GM18909 (cell line): ENCODE measurements at regions not wholly inside any gene's neighbourhood (a gene's known extent, or its start where the extent isn't known, plus 50 kb on each side); places are given as distances from the start of the nearest gene placed in this dataset.

Experiments used
- ATAC-seq: cut with Tn5 transposase; IDR thresholded peaks from one replicate; pipeline ENCODE4 v1.9.1; 2021; ENCODE audit warnings: mild to moderate bottlenecking; ENCODE audit not compliant: unreplicated experiment, poor library complexity

DNA sequence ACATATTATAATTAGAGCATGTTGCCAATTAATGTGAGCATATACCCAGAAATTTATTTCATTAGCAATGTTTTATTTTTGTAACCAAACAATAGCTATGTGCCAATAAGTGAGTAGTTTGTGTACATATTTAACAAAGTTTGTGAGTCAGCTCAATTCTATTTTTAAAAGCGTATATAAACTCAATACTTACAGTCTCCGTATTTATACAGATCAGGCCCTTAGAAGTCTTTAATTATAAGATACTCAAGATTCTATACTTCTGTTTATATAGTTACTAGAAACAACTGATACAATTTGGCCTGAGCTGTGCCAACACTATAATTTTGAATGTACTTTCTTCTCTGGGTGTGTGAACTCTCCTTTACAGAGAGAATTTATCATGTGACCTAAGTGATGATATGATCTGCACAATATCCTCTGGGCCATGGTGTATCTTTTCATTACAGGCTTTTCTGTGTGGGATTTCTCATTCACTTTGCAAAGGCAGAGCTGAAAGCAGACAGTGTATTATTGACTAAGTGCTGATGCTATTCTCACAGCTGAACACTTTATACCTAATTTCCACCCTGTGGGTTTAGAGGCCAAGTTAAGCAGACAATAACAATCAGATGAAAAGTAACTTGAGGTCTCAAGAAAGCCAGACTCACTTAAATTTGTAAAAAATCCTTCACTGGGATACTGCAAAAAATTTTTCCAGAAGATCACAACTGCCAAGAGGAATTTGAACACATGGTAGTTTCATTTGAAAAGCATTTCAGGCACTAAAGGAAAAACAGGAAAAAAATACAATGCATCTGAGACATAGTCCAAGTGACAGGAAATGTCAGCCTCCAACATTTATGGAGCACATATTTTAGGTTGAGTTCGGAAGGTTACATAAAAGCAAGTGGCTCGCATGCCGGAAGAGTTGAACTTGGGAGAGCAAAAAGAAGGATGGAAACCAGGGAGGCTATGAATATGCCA lies 277.9 kb upstream of the SEMA6D start:
- no peak for ATAC-seq

DNA sequence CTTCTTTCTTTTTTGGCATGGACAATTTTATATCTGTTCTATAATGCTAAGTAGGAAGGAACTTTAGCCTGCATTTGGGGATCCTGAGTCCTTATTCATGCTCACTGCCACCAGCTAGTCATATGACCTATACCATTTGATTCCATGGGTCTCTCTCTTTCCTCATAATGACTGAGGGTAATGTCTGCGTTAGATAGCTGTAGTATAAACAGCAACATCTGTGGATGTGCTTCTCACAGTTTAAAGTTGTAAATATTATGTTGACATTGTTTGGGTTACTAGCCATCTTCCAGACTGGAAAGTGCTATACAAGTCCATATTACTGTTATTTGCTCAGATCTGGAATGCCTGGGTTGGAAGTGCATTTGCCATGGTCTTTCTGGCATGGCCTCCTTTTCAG lies 274.9 kb upstream of the SEMA6D start:
- no peak for ATAC-seq

DNA sequence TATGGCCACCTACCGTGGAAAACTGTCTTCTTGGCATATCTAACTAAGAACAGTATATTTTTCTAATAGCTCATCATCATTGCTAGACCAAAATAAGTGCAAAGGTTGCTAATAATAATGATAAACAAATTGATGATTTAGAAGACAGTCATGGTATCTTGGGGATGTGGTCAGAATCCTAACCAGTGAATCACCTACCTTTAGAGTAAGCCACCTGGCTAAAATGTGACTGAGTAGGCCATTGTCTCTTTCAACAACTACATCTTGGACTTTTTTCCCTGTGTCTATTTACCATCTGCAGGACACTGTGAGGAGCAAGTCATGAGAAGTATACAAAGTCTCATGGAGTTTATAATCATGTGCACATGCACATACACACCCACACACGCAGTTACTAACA lies 273.5 kb upstream of the SEMA6D start:
- no peak for ATAC-seq

DNA sequence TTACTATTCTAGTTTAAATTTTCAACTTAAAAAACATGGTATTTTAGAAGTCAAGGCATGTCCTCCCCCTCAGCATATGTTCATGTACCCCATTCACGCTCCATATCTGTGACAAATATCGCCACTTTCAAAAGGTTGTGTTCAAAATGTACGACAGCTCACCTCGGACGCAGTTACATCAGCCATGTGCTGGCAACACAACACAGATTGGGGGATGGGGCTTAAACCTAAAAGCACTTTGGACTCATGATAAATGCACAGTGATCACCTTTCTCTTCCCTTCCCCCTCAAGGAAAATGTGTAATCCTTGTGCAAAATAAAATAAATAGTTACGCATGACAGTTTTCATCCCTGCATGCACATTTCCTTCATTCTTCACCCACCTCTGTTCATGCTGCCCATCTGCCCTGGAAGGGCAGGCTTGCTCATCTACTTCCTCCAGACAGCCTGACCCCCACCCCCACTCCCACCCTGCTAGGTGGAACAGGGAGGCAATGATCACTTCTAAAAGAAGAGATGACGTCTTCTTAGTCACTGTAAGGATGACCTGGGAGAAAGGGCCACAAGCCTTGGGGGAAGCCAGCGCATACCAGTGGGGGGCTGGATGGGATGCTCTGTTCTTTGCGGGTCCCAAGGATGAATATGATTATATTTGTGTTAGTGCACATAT lies 271.4 kb upstream of the SEMA6D start:
- no peak for ATAC-seq

DNA sequence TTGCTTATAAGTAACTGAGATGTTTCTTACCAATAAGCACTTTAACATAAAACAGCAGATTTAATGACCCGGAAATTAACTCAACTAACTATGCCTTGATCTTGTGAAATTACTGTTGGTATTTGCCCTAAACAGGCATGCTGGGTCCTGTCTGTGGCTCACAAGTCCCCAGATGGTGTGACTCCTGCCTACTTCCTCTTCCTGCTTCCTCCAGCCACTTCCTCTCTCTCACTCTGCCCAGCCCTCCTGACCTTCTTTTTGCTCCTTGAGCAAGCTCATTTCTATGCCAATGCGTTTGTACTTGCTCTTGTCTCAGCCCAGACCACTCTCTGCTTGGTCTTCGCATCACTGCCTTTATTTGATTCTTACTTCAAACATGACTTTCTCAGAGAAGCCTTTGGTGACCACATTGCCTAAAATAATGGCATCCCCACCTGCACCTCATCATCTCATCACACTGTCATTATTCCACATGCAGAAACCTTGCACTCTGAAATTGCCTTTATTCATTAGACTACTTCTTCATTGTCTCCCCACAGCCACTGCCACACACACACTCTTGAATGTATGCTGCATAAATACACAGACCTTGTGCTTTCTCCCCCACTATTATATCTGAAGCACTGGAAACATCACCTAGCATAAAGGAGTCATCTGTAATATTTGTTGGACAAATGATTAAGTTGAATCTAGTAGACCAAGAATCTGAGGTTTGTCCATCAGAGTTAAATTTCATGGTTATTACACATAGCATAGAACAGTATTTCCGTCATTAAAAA lies 256.3 kb upstream of the SEMA6D start:
- ATAC-seq, result no peak

DNA sequence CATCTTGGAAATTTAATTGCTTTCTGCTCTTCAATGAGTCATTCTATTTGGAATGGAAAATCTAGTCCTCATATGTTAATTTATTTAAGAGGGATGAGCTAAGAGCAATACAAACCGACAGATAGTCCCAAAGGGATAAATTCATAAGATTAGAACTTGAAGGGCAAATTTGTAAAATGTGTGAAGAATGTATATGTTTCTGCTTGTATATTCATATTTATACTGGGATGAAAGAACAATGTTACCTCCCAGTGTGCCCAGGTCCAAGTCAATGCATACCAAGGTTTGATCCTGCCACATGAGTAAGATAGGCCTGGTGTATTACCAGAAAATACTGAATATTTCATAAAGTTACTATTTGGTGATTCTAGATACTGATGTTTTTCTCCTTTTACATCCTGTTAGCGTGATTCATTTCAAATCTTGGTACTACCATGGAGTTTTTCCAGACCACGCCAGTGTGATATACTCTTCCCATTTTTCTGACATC lies 255.6 kb upstream of the SEMA6D start:
- no peak for ATAC-seq

DNA sequence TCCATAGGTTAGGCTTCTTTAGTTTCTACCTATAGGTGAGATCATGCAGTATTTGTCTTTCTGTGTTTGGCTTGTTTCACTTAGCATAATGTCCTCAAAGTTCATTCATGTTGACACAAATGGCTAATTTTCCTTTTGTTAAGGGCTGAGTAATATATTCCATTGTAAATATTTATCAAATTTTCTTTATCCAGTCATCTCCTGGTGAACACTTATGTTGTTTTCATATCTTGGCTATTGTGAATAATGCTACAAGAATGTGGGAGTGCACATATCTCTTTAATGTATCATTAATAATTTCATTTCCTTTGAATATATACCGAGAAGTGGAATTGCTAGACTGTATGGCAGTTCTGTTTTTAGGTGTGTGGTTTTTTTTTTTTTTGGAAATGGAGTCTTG lies 250.9 kb upstream of the SEMA6D start:
- ATAC-seq, result no peak

DNA sequence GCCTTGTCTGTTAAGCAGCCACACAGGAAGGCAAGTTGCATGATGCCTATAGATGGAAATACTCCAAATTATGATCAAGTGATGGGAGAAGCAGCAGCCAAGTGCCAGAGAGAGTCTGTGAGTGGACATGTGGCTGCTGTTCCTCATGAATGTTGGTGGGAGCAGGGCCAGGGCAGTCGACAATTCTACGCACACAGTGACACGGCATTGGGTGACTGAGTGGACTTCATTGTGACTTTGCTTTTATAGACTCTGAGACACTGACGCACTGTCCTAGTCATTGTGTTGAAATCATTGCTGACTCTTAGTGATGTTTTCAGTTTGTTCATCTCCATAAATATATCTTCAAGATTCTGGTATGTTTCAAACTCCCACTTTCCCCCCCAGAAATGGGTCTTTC lies 246.3 kb upstream of the SEMA6D start:
- no peak for ATAC-seq

DNA sequence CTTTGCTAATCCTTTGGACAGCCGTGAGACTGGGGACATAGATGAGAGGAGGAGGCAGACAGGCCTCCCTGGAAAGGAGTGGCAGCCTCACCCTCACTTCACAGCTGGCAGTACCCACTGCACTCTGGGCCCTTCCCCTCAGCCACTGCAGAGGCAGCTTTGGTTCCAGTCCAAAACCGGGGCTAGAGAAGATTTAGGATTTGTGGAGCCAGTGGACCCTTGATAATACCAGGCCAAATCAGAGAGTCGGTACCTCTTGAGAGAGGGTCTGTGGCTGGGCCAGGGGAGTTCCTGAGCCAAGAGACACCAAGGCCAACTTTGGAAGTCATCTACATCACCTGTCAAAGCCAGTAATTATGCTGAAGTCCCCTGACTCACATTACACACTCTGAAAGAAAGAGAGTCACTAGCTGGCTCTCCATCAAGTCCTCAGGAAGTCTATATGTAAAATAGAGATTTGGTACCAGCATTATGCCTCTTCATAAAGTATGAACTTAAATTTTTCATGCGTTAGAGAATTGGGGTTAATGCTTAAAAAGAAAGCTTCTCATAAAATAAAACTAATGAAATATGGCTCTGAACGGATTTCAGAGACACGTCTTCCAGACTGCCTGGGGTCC lies 244.1 kb upstream of the SEMA6D start:
- no peak for ATAC-seq

DNA sequence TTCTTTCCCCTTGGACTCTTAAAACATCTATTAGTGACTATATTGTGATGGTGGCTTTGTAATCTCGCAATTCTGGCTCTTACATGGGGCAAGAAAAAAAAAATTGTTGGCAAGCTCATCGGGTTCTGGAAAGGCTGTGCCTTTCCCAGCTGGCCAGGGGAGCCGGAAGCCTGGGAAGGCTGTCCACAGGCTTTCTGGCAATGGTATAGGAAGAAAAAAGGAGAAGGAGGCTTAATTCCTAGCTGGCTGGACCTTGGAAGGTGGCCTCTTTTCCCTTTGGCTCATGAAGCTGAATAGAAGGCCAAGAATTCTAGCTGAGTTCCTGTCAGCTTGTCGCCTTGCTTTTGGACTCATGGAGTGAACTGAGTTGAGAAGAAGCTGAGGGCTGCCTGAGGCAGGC lies 243.5 kb upstream of the SEMA6D start:
- no peak for ATAC-seq

DNA sequence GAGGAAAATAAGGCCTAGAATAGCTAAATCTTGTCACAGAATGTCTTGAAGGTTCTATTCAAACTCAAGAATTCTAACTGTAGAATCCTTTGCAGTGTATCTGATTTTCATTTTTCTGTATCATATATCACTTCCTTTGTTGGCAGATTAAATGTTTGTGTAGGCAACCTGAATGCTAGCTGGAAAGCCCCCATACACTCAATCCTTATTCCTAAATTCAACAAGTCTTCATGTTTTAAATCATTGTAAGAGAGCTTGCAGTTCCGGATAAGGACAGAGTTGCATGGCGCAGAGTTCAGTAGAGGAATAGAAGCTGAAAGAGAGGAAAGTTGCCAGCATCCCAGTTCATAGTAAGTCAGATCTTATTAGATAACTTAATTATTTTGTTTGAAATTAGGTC lies 242.0 kb upstream of the SEMA6D start:
- no peak for ATAC-seq

DNA sequence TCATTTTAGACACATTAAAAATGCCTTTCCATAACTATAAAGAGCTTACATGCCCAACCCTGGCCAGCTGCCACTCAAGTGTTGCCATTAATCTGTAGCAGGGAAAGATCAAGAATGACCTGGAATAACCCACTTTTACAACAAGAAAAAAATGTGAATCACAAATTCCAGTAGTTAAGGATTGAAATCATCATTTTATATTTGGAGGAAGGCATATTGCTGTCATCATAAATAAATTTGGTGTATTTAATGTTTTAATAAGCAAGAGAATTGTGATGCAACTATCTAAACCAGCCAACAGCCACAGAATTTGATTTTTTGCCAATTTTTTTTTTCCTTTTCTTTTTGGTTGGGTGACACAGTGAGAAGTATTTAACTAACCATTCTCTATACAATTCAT lies 240.0 kb upstream of the SEMA6D start:
- ATAC-seq, result no peak

DNA sequence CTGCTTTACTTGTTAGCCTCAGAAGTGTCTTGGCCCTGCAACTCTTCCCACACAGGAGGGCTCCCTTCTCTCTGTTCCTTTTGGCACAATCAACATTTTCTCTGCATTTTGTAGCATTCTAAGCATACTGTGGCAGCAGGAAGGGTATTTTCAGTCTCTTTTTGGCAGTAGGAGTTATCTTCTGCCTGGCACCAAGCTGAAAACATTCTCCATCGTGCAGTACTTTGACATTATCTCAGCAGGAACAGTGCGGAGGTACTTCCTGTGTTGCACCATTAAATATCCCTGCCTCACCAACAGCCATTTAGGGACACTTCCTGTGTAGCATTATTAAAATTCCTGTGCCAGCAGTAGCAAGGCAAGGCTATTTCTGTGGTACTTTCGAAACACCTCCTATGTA lies 233.2 kb upstream of the SEMA6D start:
- no peak for ATAC-seq

DNA sequence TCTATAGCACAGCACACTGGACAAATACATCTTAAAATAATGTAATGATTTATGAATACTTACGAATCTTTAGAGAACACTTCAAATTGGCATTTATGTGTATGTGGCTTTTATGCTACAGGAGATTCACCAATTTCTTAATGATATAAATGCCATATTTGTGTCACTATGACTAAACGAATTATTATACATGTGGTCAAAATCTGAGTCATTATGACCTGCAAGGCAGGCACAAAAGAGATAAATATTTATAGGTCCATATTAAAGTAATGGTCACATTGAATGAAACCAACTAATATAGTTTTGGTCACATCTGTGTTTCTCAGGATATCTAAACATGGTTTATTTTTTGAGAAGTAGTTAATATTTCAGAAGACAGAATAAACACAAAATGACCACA lies 232.3 kb upstream of the SEMA6D start:
- ATAC-seq, result no peak

DNA sequence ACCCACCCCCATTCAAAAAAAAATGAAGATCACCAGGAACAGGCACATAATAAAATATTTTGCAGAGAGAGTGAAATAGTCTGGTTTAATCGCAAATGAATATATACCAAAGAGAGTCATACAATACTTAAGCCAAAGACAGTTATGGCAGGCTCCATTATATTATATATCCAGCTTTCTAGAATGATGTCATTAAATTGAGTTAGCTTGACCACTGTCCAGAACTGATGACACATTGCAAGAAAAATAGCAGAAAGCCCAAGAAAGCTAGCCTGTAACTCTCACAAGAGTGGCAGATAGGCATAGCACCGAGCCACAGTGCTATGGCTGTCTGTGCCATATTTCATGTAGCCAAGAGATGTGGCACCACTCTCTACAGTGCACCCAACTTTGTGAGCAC lies 231.9 kb upstream of the SEMA6D start:
- no peak for ATAC-seq

DNA sequence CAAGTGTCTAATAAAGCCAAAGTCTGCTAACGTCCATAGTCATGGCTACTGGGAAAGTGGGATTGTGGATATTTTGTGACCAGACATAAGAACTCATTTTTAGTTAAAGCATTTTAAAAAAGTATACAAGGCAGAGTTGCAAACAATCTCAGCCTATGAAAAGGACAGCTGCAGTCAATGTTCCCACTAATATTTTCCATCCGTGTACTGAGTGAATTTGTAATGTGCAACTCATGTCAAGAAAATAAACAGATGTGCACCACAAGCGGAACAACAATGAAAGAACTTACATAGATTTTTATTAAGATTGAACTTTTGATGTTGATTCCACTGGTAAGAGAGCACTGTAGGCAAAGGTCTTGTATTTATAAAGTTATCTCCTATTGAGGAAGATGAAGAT lies 231.3 kb upstream of the SEMA6D start:
- ATAC-seq, result no peak

DNA sequence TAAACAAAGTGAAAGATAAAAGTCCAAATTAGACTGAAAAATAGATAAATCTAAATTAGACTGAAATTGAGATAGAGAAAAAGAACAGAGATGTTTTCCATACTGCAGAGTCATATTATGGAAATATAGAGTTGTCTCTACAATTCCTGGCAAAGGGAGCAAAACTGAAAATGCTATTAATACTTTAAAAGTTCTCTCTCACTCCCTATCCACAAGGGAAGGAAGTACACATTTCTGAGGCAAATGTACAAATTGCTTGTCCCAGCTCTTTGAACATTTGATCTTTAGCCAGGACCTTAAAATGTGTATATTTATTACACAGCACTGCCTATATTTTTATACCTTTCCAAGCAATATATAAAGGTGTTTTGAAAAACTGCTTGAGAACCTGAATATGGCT lies 225.1 kb upstream of the SEMA6D start:
- no peak for ATAC-seq

DNA sequence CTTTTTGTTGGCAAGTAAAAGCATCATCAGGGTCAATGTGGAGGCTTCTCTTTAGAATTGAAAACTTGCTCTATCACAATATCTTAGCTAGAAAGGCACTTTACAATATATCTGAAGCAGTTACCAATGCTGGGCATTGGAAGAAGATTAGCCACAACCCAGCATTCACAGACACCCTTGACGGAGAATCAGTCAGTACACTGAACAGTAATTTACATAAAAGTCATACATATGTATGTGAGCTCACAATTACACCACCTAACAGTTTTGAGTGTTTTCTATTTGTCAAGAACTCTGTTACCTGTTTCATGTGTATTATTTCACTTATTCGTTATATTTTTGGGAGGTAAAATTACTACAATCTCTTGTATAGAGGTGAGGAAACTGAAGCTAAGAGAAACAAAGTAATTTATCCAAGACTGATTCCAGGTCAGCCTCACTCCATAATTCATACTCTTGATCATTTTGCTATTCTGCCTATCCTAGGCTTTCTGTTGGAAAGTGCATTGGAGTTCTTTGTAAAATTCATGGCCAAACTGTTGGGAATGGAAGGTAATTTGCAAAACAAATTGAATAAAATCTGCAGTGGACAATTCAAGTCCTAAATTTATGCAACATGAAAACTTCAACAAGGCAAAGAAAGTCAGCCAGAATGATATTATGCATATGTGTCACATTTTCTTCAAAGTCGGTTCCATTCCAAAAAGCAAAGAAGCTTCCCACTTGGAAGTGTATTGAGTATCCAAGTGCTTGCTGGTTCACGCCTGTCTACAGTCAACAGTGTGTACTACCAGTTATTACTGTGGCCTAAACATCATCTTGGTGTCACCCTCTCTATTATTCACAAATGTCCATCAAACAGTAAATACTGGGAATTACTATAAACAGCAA lies 223.7 kb upstream of the SEMA6D start:
- no peak for ATAC-seq

DNA sequence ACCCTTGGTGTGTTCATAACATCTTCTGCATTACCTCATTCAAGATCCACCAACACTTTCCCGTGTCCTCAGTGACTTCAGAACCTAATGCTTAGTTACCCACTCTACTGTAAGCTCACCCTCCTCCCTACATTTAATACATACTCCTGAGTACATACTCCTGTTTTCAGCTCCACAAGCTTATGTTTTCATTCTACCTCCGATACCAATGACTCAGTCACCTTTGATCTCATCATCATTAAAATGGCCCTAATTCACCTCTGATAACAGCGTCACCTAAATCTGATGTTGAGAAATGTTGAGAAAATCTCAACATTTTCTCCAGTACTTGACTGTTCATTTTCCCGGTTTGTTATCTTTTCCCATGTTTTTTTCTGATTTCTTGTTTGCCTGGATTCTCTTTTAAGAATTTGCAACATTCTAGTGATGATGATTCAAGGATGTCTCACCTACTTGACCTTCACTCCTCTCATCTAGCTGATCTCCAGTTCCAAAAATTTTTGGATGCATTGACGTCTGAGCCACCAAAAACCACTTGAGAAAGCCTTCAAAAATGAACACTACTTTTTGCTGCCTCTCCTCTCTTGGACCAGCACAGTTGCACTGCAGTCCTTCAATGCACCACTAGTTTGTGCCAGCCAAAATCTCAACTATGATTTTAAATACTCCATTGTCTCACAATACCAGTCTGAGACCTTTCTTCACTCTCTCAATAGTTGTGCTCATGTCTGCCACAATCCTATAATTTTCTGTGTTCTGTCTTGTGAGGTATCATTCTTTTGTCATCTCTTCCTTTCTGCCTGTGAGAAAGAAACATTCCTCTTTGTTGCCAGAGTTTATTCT lies 220.7 kb upstream of the SEMA6D start:
- no peak for ATAC-seq
